ENCODE measurements at regions not wholly inside any gene's neighbourhood (a gene's known extent, or its start where the extent isn't known, plus 50 kb on each side); places are given as distances from the start of the nearest gene placed in this dataset.
"Not testable (repeated sequence)": the region's sequence is repeated elsewhere in the genome, so short reads cannot be mapped to it uniquely, and the experiment has no call there.

DNA sequence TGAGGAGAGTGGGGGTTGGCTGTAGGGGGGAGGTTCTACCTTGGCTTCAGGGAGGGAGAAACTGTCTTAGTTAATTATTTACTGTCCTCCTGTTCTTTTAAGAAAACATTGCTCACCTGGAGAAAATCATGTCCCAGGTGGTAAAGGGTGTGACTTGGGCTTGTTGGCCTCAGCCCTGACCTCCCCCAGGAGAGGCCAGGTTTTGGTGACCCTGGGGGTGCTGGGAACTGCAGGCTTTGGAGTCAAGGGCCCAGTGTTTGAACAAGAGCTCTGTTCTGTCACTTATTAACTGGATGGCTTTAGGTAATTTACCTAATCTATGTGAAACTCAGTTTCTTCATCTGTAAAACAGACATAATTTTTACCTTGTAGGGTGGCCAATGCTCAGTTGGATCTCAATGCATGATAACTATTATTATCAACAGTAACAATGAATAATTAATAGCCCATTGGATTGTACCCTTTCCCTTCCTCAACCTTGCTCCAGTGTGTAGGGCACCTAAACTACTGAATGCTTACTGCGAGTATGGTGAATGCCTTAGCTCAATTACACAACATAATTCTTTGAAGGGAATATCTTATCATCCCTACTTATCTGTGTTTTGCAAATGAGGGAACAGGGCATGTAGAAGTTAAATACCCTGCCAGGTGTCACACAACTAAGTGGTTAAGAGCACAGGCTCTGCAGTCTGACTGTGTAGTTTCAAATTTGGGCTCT lies 959.4 kb upstream of the DEFB115 start:
- DNase-seq, result not testable (repeated sequence)

DNA sequence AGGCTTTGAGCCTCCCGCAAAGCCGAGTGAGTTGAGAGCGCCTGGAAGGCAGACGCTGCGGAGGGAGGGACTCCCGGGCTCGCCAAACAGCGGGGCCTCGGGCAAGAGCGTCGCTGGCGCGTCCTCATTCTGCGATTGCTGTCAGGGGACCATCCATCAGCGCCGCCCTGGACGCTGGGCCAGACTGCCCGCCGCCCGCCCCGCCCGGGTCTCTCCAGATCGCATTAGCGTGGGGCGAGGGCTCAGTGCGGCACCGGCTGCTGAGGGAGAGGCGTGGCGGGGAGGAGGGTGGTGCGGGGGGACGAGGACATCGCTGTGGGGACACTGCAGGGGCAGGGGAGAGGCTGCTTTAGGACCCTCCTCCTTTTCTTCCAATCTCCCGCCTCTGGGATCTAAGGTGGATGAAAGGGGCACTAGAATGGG lies 957.2 kb upstream of the DEFB115 start:
- DNase-seq, result not testable (repeated sequence)

DNA sequence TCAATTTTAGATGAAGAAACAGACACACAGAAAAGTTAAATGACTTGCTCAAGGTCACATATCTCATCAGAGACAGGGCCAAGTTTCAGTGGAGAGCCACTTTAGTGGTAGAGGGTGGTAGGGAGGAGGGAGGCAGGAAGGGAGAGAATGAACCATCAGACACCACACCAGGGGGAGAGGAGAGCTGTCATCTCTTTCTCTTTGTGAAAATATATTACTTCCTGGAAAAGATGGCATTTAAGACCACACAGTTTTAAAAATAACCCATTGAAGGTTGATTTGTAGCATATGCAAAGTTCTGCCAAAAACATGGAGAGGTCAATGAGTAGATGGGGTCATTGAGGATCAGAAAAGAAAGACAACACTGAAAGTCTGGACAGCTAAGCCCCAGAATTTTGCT lies 954.7 kb upstream of the DEFB115 start:
- not testable (repeated sequence) for DNase-seq

DNA sequence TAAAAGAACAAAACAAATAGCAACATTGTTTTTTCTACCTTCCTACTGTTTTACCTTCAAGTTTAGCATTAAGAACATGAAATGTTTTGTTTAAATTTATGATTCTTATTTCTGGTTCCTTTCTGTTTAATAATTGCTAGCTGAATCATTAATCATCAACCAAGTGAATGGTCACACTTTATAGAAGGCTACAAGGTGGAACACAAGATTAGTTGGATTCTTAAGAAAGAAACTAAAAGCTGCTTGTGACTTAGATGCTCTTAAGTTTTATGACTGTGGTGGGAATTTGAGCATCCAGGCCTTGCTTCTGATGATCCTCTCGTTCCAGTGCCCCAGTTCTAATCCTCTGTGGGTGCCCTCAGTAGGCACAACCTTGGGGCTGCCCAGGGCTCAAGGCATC lies 947.5 kb upstream of the DEFB115 start:
- DNase-seq, result not testable (repeated sequence)

DNA sequence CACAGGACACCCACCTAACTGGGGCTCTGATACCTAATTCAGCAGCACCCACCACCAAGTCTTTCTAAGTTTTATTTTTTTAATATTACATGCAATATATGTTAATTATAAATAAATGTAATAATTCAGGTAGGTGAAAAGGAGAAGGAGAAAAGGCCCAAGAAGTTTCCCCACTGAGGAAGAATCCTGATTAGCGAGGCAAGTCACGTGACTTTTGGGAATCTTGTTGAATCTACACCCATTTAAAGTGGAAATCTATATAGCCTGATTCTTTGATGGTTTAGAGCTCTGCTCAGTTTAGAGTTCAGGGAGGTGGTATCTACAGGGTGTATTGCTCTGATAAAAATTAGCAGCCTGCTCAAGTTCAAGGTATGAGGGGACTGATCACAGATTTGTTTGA lies 947.1 kb upstream of the DEFB115 start:
- DNase-seq, result not testable (repeated sequence)

DNA sequence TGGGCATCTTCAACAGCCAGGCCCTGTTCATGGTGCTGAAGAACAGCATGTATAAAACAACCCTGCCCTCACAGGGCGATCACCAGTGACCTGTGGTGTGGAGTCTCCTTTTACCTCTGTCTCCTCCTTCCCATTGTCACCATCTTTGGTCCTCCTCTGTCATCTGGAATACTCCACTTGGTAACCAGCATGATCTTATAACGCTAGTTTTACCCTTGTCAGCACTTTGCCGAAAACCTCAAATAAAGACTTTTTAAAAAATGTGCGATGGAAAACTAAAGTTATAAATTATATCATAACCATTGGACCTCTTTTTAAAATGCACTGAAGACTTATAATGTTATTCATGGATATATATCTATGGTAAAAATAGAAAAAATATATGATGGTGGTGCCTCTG lies 945.2 kb upstream of the DEFB115 start:
- DNase-seq, result not testable (repeated sequence)

DNA sequence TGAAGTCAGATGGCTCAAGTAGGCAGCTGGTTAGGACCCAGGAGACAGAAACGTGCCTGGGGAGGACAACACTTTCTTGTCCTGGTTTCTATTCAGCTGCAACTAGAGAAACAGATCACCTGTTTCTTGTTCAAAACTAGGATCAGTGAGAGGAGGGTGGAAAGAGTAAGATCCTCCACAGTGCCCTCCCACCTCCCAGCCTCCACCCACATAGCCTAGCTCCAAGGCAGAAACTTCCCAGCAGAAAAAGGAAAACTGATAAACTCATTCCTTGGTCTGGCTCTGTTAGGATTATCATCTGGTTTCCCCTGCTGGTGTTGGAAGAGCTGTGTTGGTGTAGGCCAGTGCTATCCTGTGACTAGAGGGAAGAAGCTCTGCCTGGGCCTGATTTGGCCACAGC lies 943.8 kb upstream of the DEFB115 start:
- DNase-seq, result not testable (repeated sequence)

DNA sequence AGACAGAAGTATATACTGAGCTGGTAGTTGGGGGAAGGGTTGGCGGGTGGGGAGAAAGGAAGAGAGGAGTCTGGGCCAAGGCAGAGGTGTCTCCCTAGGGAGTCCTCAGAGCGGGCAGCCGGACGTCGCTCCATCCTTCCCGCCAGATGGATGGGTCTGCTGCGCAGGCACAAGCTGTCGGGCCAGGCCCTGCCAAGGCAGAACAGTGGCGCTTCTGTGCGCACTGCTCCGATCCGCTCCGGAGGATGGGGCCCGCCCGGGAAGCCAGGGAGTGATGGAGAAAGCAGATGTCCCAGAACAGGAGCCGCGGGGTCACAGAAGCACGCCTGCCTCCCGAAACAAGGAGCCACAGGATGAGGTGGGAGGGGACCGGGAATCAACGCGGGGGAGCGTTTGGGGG lies 941.4 kb upstream of the DEFB115 start:
- not testable (repeated sequence) for DNase-seq

DNA sequence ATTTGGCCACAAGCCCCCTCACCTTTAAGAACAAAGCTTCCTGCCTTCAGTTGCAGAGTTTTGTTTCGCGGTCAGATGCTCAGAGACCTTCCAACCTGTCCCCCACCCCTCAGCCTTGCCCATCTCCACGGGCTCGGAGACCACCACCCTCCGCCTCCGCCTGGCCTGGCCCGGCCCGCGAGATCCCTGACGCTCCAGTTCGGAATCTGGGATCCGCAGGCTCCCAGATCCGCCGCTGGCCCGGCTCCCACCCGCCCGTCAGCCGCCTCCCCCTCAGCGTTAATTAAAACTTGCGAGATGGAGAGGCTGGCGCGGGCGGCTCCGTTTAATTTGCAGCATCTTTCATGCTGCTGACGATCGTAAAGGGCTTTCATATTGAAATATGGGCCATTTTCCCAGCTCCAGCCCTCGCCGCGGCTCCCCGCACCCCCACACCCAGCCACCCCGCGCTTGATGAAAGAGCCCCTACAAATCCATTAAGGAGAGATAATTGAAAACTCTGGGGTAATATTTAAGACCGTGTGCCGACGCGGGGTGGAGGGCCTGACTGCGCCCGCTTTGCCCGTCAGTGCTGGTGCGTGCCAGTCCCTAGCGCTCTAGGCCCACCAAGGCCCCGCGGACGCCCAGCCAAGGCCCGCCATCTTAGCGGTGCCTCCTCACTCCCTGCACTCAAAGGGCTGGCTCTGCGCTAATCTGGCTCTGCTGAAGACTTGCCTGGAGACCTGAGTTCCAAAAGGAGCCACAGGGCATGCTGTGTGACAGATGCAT lies 940.7 kb upstream of the DEFB115 start:
- not testable (repeated sequence) for DNase-seq

DNA sequence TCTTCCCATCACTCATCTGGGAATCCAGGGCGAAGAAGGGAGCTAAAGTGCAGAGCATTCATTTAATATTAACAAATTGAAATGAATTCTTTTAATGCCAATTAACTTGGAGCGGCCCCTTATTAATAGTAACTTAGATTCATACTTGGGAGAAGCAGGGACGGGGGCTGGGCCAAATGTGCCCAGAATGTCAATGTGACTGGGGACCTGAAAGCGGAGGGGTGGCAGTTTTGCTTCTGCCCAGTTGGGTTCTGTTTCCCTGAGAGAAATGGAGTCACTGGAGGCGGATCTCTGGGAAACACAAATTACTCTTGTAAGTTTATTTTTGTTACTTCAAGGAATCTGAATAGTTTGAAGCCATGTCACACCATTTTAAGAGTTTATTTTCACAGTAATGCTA lies 923.7 kb upstream of the DEFB115 start:
- DNase-seq, result not testable (repeated sequence)

DNA sequence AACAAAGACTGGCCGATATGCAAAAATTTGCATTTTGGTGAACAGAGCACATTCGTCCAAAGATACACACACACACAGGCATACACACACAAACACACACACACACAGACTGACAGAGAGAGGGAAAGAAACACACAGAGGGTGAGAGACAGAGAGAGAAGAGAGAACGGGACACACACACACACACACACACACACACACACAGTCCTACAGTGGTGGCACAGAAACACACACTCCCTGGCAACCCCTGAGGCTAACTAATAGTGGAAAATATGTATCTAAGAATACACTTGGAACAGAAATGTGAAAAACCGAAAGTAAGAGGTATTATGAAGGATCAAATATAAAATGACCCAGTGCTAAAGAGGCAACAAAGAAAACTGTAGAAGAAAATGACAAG lies 919.9 kb upstream of the DEFB115 start:
- not testable (repeated sequence) for DNase-seq

DNA sequence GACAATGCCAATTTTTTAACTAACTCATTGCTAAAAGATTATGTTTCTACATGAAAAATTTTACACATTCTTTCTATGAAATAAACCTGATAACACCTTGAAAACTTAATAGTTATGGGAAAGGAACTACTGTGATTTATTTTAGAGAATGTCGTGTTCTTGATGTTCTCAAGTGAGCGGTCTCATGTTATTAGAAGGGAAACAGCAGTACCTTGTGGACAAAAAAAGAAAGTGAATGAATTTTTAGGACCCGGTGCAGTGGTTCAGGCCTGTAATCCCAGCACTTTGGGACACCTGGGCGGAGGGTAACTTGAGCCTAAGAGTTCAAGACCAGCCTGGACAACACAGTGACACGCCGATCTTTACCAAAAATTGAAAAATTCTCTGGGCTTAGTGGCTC lies 908.5 kb upstream of the DEFB115 start:
- DNase-seq, result not testable (repeated sequence)

DNA sequence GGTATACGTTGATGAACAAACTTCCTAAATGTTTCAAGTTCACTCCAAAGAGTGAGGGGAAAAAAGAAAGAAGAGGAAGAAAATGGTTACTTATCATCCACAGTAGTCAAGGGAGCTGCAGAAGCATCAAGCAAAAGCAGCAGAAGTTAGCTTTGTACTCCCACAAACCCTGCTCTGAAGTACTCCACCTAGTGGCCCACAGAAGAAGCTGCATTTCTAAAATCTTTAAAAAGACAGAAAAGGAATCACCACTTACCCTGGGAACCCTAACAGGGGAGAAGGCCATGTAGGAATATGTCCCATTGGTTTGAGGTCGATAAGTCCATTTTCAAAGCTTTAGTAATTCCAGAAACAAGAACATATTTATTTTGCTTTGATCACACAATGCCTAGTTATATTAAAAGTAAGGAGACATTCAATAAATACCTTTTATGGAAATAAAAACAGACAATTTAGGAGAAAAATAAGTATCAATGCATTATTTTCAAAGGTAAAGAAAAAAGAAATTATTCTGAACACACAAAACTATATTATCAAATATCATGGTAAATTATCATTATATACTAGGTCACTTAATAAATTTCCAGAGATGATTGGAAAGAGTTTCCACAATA lies 900.5 kb upstream of the DEFB115 start:
- DNase-seq, result peak in 1 of 4 experiments; percentile 22

DNA sequence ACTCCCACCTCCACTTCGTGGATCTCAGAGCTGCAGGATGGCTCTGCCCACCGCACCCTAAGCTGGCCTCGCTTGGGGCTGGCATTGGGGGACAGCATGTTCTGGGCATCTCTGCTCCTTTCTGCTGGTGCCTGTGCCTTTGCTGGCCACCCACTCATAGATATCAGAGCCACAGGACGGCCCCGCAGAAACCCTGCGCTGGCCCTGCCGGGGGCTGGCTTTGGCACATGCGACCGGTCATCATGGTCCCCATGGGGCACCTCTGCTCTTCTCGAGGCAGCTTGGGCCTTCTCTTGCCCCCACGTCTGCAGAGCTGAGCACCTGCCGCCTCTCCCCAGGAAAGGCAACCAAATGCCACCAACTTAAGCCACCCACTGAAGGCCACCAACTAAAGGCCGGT lies 895.7 kb upstream of the DEFB115 start:
- DNase-seq, result not testable (repeated sequence)

DNA sequence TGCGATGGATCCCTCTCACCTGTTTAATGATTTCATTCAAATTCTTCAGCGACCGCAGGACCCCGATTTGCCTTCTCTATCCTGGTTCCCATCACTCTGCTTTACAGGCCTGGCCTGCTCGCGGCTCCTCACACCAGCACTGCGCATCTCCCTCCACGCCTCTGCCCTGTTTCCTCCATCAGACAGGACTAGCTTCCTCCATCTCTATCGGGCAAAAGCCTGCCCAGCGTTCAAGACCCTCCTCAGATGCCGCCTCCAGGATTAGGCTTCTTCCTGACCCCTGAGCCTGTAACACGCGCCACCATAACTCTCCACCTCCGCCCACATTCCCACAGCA lies 881.1 kb upstream of the DEFB115 start:
- DNase-seq, result not testable (repeated sequence)

DNA sequence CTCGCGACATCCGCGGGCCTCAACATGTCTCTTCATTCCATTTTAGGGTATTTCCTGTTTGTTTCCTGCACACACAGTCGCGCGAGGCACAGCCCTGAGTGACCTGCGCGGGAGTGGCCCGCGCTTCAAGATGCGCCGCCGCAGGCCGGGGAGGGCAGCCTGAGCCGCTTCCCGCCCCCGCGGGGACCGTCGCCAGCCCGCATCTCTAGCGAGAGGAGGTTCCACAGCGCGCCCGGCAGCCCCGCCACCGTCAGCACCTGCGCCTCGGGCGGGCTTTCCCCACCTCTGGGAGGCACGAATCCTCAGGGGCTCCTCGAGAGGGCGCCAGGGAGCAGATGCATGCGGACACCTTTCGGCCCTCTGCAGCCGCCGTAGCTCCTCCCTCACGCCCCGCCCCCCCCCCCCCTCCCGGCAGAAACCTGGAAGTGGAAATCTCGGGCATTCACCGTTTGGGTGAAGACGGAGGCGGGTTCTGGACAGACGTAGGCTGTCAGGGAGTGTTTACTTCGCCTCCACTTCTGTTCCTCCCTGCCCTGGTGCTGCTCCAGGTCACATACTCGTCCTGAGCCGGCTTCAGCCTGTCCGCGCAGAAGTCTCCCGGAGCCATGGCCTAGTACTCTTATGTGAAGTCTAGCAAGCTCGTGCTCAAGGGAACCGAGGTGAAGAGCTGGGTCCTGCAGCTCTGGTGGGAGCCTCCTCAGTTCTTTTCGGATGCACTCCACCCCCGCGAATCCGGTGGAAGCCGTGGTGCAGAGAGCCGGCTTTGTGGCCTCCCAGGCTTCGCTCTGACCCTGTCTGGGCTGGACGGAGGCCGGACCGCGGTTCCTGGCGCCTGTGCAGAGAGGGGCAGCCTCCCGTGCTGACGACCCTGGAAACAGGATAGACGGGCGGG lies 880.5 kb upstream of the DEFB115 start:
- peak; percentile 76 to 91 (median 85) for DNase-seq

DNA sequence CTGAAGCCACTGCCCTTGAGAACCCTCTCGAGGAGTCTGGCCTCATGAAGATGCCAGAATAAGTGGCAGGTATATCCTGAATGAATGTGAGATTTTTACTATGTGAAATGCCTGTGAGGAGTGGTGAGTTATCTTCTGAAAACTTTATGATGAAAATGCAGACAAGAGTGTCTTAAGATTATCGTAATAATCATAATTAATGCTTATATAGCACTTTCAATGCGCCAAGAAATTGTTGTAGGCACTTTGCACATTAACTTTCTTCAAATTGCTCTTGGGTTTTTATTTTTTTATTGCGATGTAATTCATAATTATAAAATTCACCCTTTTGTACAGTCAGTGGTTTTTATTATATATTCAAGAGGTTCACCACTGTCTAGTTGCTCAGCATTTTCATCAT lies 879.1 kb upstream of the DEFB115 start:
- DNase-seq, result not testable (repeated sequence)

DNA sequence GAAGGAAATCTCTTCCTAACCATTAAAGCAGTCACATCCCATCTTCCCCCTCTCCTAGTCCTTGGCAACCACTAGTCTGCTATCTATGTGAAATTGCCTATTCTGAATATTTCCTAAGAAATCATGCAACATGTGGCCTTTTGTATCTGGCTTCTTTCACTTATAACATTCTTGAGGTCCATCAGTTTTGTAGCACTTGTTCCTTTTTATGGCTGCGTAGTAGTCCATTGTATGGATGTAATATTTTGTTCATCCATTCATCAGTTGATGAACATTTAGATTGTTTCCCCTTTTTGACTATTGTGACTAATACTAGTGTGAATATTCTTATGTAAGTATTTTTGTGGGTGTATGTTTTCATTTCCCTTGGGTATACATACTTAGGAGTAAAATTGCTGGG lies 878.7 kb upstream of the DEFB115 start:
- peak in 2 of 4 experiments; percentile 4 to 24 for DNase-seq

DNA sequence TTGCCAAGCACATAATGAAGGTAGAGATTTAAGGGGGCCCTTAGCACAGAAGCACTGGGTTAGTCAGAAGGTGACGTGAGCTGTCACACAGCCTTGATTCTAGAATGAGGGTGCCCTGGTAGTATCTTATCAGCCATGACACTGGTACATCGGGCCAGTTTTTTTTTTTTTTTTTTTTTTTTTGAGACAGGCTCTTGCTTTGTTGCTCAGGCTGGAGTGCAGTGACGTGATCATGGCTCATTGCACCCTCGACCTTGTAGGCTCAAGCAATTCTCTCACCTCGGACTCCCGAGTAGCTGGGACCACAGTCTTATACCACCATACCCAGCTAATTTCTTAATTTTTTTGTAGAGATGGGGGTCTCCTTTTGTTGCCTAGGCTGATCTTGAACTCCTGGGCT lies 872.6 kb upstream of the DEFB115 start:
- not testable (repeated sequence) for DNase-seq

DNA sequence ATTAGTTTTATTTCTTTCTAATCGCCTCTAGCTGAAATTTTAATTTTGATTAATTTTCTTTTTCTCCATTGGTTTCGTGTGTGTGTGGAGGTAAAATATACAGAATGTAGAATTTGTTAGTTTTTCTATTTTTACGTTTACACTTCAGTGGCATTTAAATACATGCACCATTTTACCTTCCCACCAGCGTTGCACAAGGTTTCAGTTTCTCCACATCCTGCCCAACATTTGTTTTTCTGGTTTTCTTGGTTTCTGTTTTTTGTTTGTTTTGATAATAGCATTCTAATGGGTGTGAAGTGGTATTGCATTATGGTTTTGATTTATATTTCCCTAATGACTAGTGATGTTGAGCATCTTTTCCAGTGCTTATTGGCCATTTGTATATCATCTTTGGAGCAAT lies 871.4 kb upstream of the DEFB115 start:
- not testable (repeated sequence) for DNase-seq

DNA sequence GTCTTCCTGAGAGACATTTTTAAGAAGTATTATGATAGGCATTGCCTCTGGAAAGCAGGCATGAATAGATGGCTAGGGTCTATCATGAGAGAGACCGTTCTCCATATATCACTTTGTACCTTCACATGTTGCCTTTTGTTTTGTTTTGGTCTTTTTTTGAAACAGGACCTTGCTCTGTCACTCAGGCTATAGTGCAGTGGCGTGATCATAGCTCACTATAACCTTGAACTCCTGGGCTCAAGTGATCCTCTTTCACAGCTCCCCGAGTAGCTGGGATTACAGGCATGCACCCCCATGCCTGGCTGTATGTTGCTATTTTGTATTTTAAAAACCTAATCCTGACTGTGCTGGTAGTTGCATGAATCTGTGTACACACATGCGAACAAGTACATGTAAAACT lies 869.6 kb upstream of the DEFB115 start:
- not testable (repeated sequence) for DNase-seq

DNA sequence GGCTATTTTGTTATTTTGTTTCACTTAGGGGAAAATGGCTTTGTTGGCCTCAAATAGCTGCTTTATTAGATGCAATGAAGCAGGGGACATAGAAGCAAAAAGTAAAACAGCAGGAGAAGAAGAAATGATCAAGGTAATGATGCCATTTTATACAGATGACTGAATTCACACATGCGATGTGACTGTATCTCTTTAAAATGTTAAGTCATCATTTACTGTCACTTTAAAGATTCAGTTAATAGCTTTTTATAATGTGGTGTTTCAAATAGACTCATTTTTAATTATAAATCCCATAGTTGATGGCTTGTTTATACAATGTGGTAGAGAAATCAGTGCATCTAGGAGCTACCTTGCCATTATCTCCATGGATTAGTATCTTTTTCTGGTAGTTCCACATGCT lies 863.9 kb upstream of the DEFB115 start:
- not testable (repeated sequence) for DNase-seq

DNA sequence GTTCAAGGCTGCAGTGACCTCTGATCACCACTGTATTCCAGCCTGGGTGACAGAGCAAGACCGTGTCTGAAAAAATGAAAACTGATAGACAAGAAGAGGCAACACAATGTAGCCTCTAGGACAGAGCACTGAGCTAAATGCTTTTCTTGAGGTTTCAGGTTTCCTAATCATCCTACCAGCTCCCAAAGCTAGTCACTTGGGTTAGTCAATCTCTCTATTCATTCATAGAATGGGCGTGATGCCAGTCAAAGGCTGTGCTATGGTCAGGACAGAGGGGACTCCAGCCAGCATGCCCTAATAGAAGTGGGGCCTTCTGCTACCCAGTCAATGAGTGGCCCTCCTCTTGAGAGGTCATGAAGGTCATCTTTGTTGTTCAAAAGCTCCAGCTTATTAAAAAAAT lies 860.4 kb upstream of the DEFB115 start:
- DNase-seq, result not testable (repeated sequence)
